ENCODE measurements at regions not wholly inside any gene's neighbourhood (a gene's known extent, or its start where the extent isn't known, plus 50 kb on each side); places are given as distances from the start of the nearest gene placed in this dataset.

DNA sequence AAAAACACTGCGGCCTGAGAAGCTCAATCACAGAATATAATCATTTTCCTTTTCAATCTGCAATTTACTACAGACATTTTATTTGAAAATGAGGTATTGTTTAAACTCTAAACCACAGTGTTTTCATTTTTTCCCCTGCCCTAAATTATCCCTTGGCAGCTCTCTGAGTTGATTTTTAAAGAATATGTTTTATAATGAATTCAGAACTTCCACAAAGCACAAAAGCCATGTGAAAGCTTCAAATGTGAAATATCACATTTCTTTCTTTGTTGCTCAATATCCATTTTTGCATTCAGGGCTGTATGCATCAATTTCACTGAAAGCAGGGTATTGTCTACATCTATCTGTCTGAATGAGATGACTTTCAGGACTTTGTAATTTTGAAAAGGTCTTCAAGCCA lies 813.6 kb upstream of the ALCAM start:
- intact Hi-C loops (cut with DNase I): no loop called here
- TF ChIP-seq, protein P1, sequence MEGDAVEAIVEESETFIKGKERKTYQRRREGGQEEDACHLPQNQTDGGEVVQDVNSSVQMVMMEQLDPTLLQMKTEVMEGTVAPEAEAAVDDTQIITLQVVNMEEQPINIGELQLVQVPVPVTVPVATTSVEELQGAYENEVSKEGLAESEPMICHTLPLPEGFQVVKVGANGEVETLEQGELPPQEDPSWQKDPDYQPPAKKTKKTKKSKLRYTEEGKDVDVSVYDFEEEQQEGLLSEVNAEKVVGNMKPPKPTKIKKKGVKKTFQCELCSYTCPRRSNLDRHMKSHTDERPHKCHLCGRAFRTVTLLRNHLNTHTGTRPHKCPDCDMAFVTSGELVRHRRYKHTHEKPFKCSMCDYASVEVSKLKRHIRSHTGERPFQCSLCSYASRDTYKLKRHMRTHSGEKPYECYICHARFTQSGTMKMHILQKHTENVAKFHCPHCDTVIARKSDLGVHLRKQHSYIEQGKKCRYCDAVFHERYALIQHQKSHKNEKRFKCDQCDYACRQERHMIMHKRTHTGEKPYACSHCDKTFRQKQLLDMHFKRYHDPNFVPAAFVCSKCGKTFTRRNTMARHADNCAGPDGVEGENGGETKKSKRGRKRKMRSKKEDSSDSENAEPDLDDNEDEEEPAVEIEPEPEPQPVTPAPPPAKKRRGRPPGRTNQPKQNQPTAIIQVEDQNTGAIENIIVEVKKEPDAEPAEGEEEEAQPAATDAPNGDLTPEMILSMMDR (IDR thresholded peaks at IDR 0.05): no peak

DNA sequence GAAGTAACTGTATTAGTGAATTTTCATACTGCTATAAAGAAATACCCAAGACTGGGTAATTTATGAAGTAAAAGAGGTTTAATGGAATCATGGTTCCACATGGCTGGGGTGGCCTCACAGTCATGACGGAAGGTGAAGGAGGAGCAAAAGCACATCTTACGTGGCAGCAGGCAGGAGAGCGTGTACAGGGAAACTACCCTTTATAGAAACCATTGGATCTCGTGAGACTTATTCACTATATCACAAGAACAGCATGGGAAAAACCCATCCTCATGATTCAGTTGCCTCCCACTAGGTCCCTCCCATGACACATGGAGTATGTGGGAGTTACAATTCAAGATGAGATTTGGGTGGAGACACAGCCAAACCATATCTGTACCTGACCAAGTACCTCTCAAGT lies 812.3 kb upstream of the ALCAM start:
- Histone ChIP-seq H3K4me3 (no peak overlapping the region), H3K9me3 (no peaks in the 10 kb centered on the region), H3K27ac (no peak overlapping the region), H3K36me3 (ENCODE audit: insufficient read depth in 1 of 2, low read depth in 1 of 2) (no peaks in the 10 kb centered on the region), H3K27me3 (ENCODE audit: insufficient read depth in 3 of 3, low read length in 2 of 3) (no peaks in the 10 kb centered on the region), H3K4me1 (peaks cover 3% of the 10 kb centered on the region)
- no peak for DNase-seq
- 91 to 97% (median 94%) methylated on average over 4 of the region's 4 CpGs for WGBS, 3 donors
- ATAC-seq: no peak
- TF ChIP-seq, protein P1 (IDR thresholded peaks at IDR 0.05): no peak
- intact Hi-C loops (cut with DNase I): no loop called here

More for the DNA sequence above, 813.6 kb upstream of the ALCAM start:
- Histone ChIP-seq H3K27ac (no peak overlapping the region), H3K36me3 (ENCODE audit: insufficient read depth in 1 of 2, low read depth in 1 of 2) (no peaks in the 10 kb centered on the region), H3K4me1 (peaks cover 3% of the 10 kb centered on the region), H3K27me3 (ENCODE audit: insufficient read depth in 3 of 3, low read length in 2 of 3) (no peaks in the 10 kb centered on the region), H3K9me3 (no peaks in the 10 kb centered on the region), H3K4me3 (no peak overlapping the region)
- WGBS, 3 donors: 87 to 97% (median 87%) methylated on average over 1 of the region's 1 CpG
- no peak for DNase-seq
- ATAC-seq: no peak

DNA sequence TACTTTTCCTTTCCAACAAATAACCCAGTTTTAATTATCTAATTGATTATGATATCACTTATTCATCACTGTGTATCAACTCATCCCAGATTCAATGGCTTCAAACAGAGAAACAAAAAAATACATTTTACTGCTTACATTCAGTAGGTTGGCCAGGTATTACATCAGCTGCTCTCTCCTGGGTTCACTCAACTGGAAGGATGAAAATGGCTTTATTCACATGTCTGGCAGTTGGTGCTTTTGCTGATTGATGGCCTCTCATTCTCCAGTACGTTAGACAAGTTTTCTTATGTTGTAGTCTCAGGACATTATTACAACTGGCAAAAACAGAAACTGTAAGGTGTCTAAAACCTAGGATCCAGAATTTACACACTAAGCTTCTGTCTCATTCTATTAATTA lies 811.0 kb upstream of the ALCAM start:
- TF ChIP-seq, protein P1 (IDR thresholded peaks at IDR 0.05): no peak
- ATAC-seq (no peak), DNase-seq (no peak)
- 17 to 53% (median 46%) methylated on average over 1 of the region's 1 CpG for WGBS, 3 donors
- H3K4me1 ChIP-seq: peaks cover 3% of the 10 kb centered on the region
- no peaks in the 10 kb centered on the region for H3K9me3 ChIP-seq
- intact Hi-C loops (cut with DNase I): no loop called here
- H3K27me3 ChIP-seq (ENCODE audit: insufficient read depth in 3 of 3, low read length in 2 of 3): no peaks in the 10 kb centered on the region
- H3K27ac ChIP-seq: no peak overlapping the region
- no peaks in the 10 kb centered on the region for H3K36me3 ChIP-seq (ENCODE audit: insufficient read depth in 1 of 2, low read depth in 1 of 2)
- no peak overlapping the region for H3K4me3 ChIP-seq

DNA sequence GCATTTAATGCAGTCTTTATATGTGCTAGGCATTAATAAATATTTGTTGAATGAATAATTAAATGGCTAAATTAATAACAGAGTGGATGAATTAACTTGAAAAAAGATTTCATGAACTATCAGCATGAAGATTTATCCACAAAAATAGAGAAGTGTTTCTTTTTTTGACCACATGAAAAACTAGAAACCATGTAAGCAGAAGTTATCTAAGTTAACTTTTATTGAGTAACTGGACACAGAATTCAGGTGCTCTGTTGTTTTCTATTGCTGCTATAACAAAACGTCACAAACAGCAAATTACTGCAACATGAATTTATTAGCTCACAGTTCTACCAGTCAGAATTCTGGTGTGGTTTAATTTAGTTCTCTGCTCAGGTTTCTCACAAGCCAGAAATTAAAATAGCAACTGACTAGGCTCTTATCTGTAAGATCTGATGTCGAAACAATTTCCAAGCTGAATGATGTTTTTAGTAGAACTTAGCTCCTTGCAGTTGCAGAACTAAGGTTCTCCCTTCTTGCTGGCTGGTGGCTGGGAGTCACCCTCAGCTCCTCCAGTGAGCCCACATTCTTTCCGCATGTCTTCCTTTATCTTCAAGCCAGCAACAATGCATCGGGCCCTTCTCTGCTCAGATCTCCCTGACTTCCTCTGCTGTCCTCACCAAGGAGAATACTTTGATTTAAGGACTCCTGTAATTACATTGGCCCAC lies 810.2 kb upstream of the ALCAM start:
- H3K27ac ChIP-seq: no peak overlapping the region
- peaks cover 3% of the 10 kb centered on the region for H3K4me1 ChIP-seq
- H3K9me3 ChIP-seq: no peaks in the 10 kb centered on the region
- DNase-seq (no peak), ATAC-seq (peak in 2 of 4 donors; percentile 36 to 89)
- intact Hi-C loops (cut with DNase I): no loop called here
- no peak overlapping the region for H3K4me3 ChIP-seq
- no peaks in the 10 kb centered on the region for H3K27me3 ChIP-seq (ENCODE audit: insufficient read depth in 3 of 3, low read length in 2 of 3)
- no peaks in the 10 kb centered on the region for H3K36me3 ChIP-seq (ENCODE audit: insufficient read depth in 1 of 2, low read depth in 1 of 2)
- 42 to 51% (median 48%) methylated on average over 4 of the region's 4 CpGs for WGBS, 3 donors
- TF ChIP-seq, protein P1 (IDR thresholded peaks at IDR 0.05): no peak

DNA sequence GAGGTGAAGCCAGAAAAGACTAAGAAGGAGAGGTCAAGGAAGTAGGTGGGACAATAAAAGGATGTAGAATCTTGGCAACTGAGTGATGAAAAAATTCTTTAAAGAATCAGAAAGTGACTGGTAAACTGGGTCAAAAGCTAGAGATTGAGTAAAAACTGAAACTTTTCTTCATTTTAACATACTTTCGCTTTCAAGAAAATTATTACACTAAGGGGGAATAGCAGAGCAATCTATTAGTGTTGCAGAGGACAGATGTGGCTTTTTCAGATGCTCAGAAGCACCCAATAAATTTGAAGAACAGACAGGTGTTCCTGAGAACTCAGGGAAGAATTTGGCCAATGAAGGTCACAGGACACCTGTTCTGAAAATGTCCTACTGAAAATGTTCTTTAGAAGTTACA lies 805.4 kb upstream of the ALCAM start:
- Histone ChIP-seq H3K27ac (no peak overlapping the region), H3K36me3 (ENCODE audit: insufficient read depth in 1 of 2, low read depth in 1 of 2) (no peaks in the 10 kb centered on the region), H3K4me1 (peaks cover 3% of the 10 kb centered on the region), H3K9me3 (no peaks in the 10 kb centered on the region), H3K4me3 (no peak overlapping the region), H3K27me3 (ENCODE audit: insufficient read depth in 3 of 3, low read length in 2 of 3) (no peaks in the 10 kb centered on the region)
- ATAC-seq (no peak), DNase-seq (no peak)
- TF ChIP-seq, protein P1 (IDR thresholded peaks at IDR 0.05): no peak
- 90 to 97% (median 95%) methylated on average over 1 of the region's 1 CpG for WGBS, 3 donors
- intact Hi-C loops (cut with DNase I): no loop called here

All from psoas muscle (tissue), 7 donors.